ENCODE measurements at regions not wholly inside any gene's neighbourhood (a gene's known extent, or its start where the extent isn't known, plus 50 kb on each side); places are given as distances from the start of the nearest gene placed in this dataset.

DNA sequence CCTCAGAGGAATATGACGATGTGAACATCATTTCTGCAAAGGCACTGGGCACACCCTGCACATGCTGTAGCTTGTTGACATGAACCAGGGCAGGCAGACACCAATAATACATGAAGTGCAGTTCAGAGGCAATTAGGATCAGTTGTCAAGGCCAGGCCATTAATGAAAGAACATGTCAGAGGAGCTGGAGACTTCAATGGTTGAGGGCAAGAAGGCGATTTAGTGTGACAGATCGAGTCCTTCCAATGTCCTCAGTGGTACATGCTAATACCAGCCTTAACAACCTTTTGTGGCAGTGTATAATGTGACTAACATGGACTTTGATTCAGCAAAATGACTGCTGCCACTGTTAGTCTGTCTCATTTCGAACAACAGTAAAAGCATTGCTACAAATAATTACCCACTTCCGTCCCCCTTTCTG is 205.2 kb upstream of the NANOGP8 start:
- Histone ChIP-seq H3K27me3 (ENCODE audit: control insufficient read depth in 2 of 2, insufficient read depth in 2 of 2, low read length in 2 of 2) (peaks cover 25 to 62% of the 10 kb centered on the region in 2 experiments), H3K4me1 (ENCODE audit: control insufficient read depth, extremely low read depth, insufficient read depth, low read length) (peaks cover 12% of the 10 kb centered on the region), H2AFZ (ENCODE audit: low read depth, low read length) (no peak overlapping the region), H3K27ac (ENCODE audit: insufficient read depth, low read depth, low read length) (no peak overlapping the region), H3K9me1 (replicated peaks; ENCODE audit: control insufficient read depth, extremely low read depth, insufficient read depth, low read length) (no peaks in the 10 kb centered on the region), H3K4me3 (replicated peaks in 1 of 3; ENCODE audit: insufficient read depth in 1 of 3, low read depth in 1 of 3, low read length in 3 of 3) (no peak overlapping the region), H3K36me3 (ENCODE audit: control insufficient read depth in 2 of 2, extremely low read depth in 1 of 2, insufficient read depth in 2 of 2, low read length in 2 of 2) (no peaks in the 10 kb centered on the region), H4K20me1 (replicated peaks; ENCODE audit: control insufficient read depth, extremely low read depth, insufficient read depth, low read length) (no peaks in the 10 kb centered on the region), H3K79me2 (ENCODE audit: control insufficient read depth, insufficient read depth, low read length) (no peaks in the 10 kb centered on the region), H3K9ac (replicated peaks; ENCODE audit: extremely low read depth, insufficient read depth, low read length) (no peak overlapping the region), H3K4me2 (ENCODE audit: insufficient read depth, low read length) (no peak overlapping the region), H3K9me3 (replicated peaks; ENCODE audit: control insufficient read depth, insufficient read depth, low read length) (no peaks in the 10 kb centered on the region)
- POLR2A ChIA-PET: no interaction called here
- FAIRE-seq (no peak), DNase-seq (ENCODE audit: low read depth, low spot score) (no peak)
- dilution Hi-C loops (cut with MboI; ENCODE audit: extremely low pct_ligation_motif_present, low sequenced_read_pairs) (no loop called here), intact Hi-C loops (cut with micrococcal nuclease) (loop anchor here (5.0 kb wide), 2 partner anchors 82 to 717 kb away; no protein-coding TSS in a partner anchor)
- CTCF ChIA-PET: interaction anchor here (0.8 to 8.5 kb wide), 14 partner anchors 10 to 462 kb away, joined by 3 to 828 read pairs (median 10); partner anchors contain the start of gene DPH6
- no TSS peak for BruUV-seq (replicated peaks)
- TF ChIP-seq FOS (IDR thresholded peaks at IDR 0.05; ENCODE audit: borderline replicate concordance, insufficient read depth, low read length) (no peak), MYC (IDR thresholded peaks at IDR 0.05; ENCODE audit: low read depth, low read length) (no peak), POLR2AphosphoS5 (IDR thresholded peaks at IDR 0.05; ENCODE audit: insufficient read depth, low read depth, low read length) (no peak), JUN (IDR thresholded peaks at IDR 0.05; ENCODE audit: borderline replicate concordance, insufficient read depth, insufficient read length, low read depth) (no peak), POLR2A (IDR thresholded peaks at IDR 0.05; ENCODE audit: low read depth, low read length) (no peak), CTCF (IDR thresholded peaks at IDR 0.05; ENCODE audit: extremely low read depth in 1 of 2, insufficient read depth in 1 of 2, low read depth in 1 of 2, low read length in 2 of 2) (no peak), GATA2 (IDR thresholded peaks at IDR 0.05; ENCODE audit: insufficient read depth, insufficient read length, low read depth, low read length) (no peak), EZH2 (IDR thresholded peaks at IDR 0.05; ENCODE audit: borderline replicate concordance, low read depth, low read length, severe bottlenecking) (no peak)
- TF ChIP-seq, protein P1, sequence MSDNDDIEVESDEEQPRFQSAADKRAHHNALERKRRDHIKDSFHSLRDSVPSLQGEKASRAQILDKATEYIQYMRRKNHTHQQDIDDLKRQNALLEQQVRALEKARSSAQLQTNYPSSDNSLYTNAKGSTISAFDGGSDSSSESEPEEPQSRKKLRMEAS (IDR thresholded peaks at IDR 0.05; ENCODE audit: insufficient read depth, insufficient read length): no peak

All from endothelial cell of umbilical vein (primary cell).